T47D (cell line): ENCODE measurements at regions not wholly inside any gene's neighbourhood (a gene's known extent, or its start where the extent isn't known, plus 50 kb on each side); places are given as distances from the start of the nearest gene placed in this dataset.
"Not testable (repeated sequence)": the region's sequence is repeated elsewhere in the genome, so short reads cannot be mapped to it uniquely, and the experiment has no call there.

Experiments
- DNase-seq, 2 experiments: peaks; one replicate each; pipeline versions ENCODE4 v3.0.0 to v3.0.0-alpha.2; 2011 to 2012; ENCODE audit warnings: low read depth in 1 of 2, low spot score in 1 of 2
- JUND ChIP-seq: IDR thresholded peaks from 2 replicates; pipeline ENCODE4 v1.6.1; 2012; ENCODE audit warnings: low read depth
- in situ Hi-C: cut with HindIII; loops from 2 replicates; pipeline ENCODE4 v1.10.0; 2016; ENCODE audit warnings: low sequenced_read_pairs, low pct_unique_long_range_greater_than_20kb

GRCh38 chr16:5158494-5158893, 60.9 kb upstream of the EEF2KMT start:
- in situ Hi-C loops = no loop called here
- no peak for DNase-seq
- TF ChIP-seq JUND = no peak

GRCh38 chr16:5156486-5156885, 58.9 kb upstream of the EEF2KMT start:
- in situ Hi-C loops = not testable (repeated sequence)

GRCh38 chr16:5154006-5154405, 56.4 kb upstream of the EEF2KMT start:
- in situ Hi-C loops, DNase-seq: not testable (repeated sequence)

More at GRCh38 chr16:5156486-5156885, 58.9 kb upstream of the EEF2KMT start:
- not testable (repeated sequence) for DNase-seq

GRCh38 chr16:5151409-5151808, 53.8 kb upstream of the EEF2KMT start:
- in situ Hi-C loops, DNase-seq: not testable (repeated sequence)
